Astrocyte (in vitro differentiated cells and primary cell): ENCODE measurements at regions not wholly inside any gene's neighbourhood (a gene's known extent, or its start where the extent isn't known, plus 50 kb on each side); places are given as distances from the start of the nearest gene placed in this dataset.

Experiments used
- DNase-seq: peaks from one replicate; pipeline ENCODE4 v3.0.0-alpha.2; 2010; ENCODE audit warnings: low read depth
- FAIRE-seq: peaks from 2 replicates; lab custom pipeline; 2011; peaks lifted over from hg19 to GRCh38; lab: Jason Lieb, UNC
- H2AFZ ChIP-seq: 2 replicates; pipeline ENCODE4 v1.6.0; 2012; ENCODE audit warnings: low read depth, low read length, inconsistent platforms
- H3K27ac ChIP-seq: 2 replicates; pipeline ENCODE4 v1.5.1; 2011; ENCODE audit warnings: low read depth, low read length, inconsistent platforms
- H3K27me3 ChIP-seq: 2 replicates; pipeline ENCODE4 v1.6.0; 2011; ENCODE audit warnings: low read length, inconsistent platforms; ENCODE audit not compliant: insufficient read depth
- H3K36me3 ChIP-seq: 2 replicates; pipeline ENCODE4 v1.5.1; 2011; ENCODE audit warnings: low read length, inconsistent platforms; ENCODE audit not compliant: insufficient read depth
- H3K4me1 ChIP-seq: 2 replicates; pipeline ENCODE4 v1.5.1; 2011; ENCODE audit warnings: low read length, inconsistent platforms; ENCODE audit not compliant: insufficient read depth
- H3K4me2 ChIP-seq: 2 replicates; pipeline ENCODE4 v1.6.0; 2012; ENCODE audit warnings: low read length, inconsistent platforms
- H3K4me3 ChIP-seq: 2 replicates; pipeline ENCODE4 v1.5.1; 2011; ENCODE audit warnings: low read depth, mild to moderate bottlenecking, low read length, inconsistent platforms; ENCODE audit not compliant: insufficient read depth
- H3K79me2 ChIP-seq: 2 replicates; pipeline ENCODE4 v1.6.0; 2012; ENCODE audit warnings: mild to moderate bottlenecking, low read length, inconsistent platforms; ENCODE audit not compliant: insufficient read depth
- H3K9ac ChIP-seq: 2 replicates; pipeline ENCODE4 v1.6.0; 2012; ENCODE audit warnings: mild to moderate bottlenecking, low read length, inconsistent platforms
- H3K9me3 ChIP-seq: 2 replicates; pipeline ENCODE4 v1.5.1; 2012; ENCODE audit warnings: low read depth, mild to moderate bottlenecking, low read length, inconsistent platforms; ENCODE audit not compliant: insufficient read depth
- H4K20me1 ChIP-seq: 2 replicates; pipeline ENCODE4 v1.6.0; 2012; ENCODE audit warnings: low read length, inconsistent platforms; ENCODE audit not compliant: insufficient read depth
- H3K27ac Mint-ChIP-seq: one replicate; pipeline ENCODE4 v1.8.0; 2021; ENCODE audit warnings: mild to moderate bottlenecking, mixed read lengths; ENCODE audit not compliant: unreplicated experiment
- H3K27me3 Mint-ChIP-seq: one replicate; pipeline ENCODE4 v1.8.0; 2021; ENCODE audit warnings: low read depth, mixed read lengths; ENCODE audit not compliant: unreplicated experiment
- H3K36me3 Mint-ChIP-seq: one replicate; pipeline ENCODE4 v1.8.0; 2021; ENCODE audit warnings: low read depth, mixed read lengths; ENCODE audit not compliant: unreplicated experiment
- H3K4me1 Mint-ChIP-seq: one replicate; pipeline ENCODE4 v1.8.0; 2021; ENCODE audit warnings: low read depth, mixed read lengths; ENCODE audit not compliant: unreplicated experiment
- H3K4me3 Mint-ChIP-seq: one replicate; pipeline ENCODE4 v1.8.0; 2021; ENCODE audit warnings: mild to moderate bottlenecking, moderate library complexity, mixed read lengths; ENCODE audit not compliant: unreplicated experiment
- H3K9me3 Mint-ChIP-seq: one replicate; pipeline ENCODE4 v1.8.0; 2021; ENCODE audit warnings: mild to moderate bottlenecking, mixed read lengths; ENCODE audit not compliant: unreplicated experiment
- EZH2 ChIP-seq: IDR thresholded peaks from 2 replicates; pipeline ENCODE4 v1.6.1; 2012; ENCODE audit warnings: mild to moderate bottlenecking, low read length, inconsistent platforms; ENCODE audit not compliant: insufficient read depth
- TF ChIP-seq, protein P1 (sequence below): IDR thresholded peaks from 2 replicates; pipeline ENCODE4 v1.5.1; 2011; ENCODE audit warnings: low read depth, mild to moderate bottlenecking, inconsistent platforms, low read length, moderate library complexity; ENCODE audit not compliant: insufficient read depth

DNA sequence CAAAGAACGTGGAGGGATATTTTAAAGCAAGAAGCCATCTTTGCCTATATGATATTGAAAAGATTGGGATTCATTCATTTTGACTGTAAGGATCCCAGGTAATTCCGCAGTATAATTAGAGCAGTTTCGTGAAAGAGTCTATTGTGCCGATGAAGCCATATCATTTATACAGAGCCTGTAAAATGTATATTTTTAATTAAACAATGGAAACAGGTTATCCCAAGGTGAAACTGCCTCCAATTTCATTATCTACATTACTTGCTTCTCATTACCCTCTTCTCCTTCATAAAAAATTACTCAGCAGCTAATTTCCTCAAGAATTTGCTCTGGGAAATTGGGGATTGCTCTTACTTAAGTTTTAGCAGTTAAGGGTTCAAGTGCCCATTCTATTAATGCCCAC lies 444.1 kb downstream of the SOCS6 start:
- Histone ChIP-seq H3K4me3 (no peak overlapping the region), H3K36me3 (no peaks in the 10 kb centered on the region), H4K20me1 (no peaks in the 10 kb centered on the region), H3K27me3 (no peaks in the 10 kb centered on the region), H2AFZ (no peak overlapping the region), H3K4me1 (no peaks in the 10 kb centered on the region), H3K9me3 (no peaks in the 10 kb centered on the region), H3K79me2 (no peaks in the 10 kb centered on the region), H3K4me2 (no peak overlapping the region), H3K27ac (no peak overlapping the region), H3K9ac (no peak overlapping the region)
- H3K36me3 Mint-ChIP-seq = no peaks in the 10 kb centered on the region
- FAIRE-seq (no peak), DNase-seq (no peak)
- peaks cover 5% of the 10 kb centered on the region for H3K9me3 Mint-ChIP-seq
- H3K4me3 Mint-ChIP-seq = no peak overlapping the region
- no peaks in the 10 kb centered on the region for H3K4me1 Mint-ChIP-seq
- no peaks in the 10 kb centered on the region for H3K27me3 Mint-ChIP-seq
- H3K27ac Mint-ChIP-seq = no peak overlapping the region
- TF ChIP-seq, protein P1, sequence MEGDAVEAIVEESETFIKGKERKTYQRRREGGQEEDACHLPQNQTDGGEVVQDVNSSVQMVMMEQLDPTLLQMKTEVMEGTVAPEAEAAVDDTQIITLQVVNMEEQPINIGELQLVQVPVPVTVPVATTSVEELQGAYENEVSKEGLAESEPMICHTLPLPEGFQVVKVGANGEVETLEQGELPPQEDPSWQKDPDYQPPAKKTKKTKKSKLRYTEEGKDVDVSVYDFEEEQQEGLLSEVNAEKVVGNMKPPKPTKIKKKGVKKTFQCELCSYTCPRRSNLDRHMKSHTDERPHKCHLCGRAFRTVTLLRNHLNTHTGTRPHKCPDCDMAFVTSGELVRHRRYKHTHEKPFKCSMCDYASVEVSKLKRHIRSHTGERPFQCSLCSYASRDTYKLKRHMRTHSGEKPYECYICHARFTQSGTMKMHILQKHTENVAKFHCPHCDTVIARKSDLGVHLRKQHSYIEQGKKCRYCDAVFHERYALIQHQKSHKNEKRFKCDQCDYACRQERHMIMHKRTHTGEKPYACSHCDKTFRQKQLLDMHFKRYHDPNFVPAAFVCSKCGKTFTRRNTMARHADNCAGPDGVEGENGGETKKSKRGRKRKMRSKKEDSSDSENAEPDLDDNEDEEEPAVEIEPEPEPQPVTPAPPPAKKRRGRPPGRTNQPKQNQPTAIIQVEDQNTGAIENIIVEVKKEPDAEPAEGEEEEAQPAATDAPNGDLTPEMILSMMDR = no peak
- no peak for TF ChIP-seq EZH2

DNA sequence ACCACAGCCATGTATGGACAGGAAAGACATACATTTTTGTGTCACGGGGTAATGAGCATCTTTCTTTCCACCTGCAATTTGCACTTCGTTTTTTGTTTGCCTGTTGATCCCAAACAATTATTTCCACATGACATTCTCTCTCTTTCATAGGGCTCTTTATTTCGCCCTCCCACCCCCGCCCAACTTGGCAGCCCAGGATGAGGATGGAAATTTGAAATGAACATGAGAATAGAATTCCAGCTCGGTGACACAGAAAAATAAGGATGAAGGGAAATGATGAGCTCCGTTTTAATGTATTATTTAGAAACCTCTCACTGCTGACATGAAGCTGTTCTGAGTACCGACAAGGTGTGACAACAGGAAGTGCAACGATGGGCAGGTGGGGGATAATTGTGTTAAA lies 443.3 kb downstream of the SOCS6 start:
- TF ChIP-seq, protein P1 = no peak
- TF ChIP-seq EZH2 = no peak
- Mint-ChIP-seq H3K4me1 (no peaks in the 10 kb centered on the region), H3K9me3 (peaks cover 5% of the 10 kb centered on the region), H3K27ac (no peak overlapping the region), H3K27me3 (no peaks in the 10 kb centered on the region), H3K4me3 (no peak overlapping the region), H3K36me3 (no peaks in the 10 kb centered on the region)
- H3K79me2 ChIP-seq = no peaks in the 10 kb centered on the region
- H3K4me3 ChIP-seq = no peak overlapping the region
- no peak overlapping the region for H3K27ac ChIP-seq
- FAIRE-seq = no peak
- H3K4me2 ChIP-seq = no peak overlapping the region
- no peak overlapping the region for H3K9ac ChIP-seq
- no peaks in the 10 kb centered on the region for H4K20me1 ChIP-seq
- no peak for DNase-seq
- no peaks in the 10 kb centered on the region for H3K4me1 ChIP-seq
- H3K27me3 ChIP-seq = no peaks in the 10 kb centered on the region
- no peaks in the 10 kb centered on the region for H3K36me3 ChIP-seq
- no peak overlapping the region for H2AFZ ChIP-seq
- H3K9me3 ChIP-seq = no peaks in the 10 kb centered on the region

DNA sequence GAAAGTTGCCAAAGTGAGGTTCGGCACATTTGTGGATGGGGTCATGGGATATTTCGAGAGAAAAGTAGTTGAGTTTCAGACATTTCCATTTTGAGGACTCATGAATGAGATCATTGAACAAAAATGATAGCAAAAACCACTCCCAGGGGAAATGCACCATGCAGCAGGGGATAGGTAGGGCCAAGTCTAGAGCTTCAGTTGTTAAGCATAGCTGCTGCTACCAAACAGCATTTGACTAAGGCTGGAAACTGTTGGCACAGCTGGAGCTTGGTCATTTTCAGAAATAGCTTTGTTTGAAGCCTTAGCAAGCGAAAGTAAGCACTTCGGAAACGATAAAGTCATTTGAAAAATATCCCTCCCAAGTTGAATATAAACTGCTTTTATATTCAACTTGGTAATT lies 431.8 kb downstream of the SOCS6 start:
- Histone ChIP-seq H3K79me2 (no peaks in the 10 kb centered on the region), H3K27me3 (no peaks in the 10 kb centered on the region), H2AFZ (no peak overlapping the region), H3K9ac (no peak overlapping the region), H3K4me2 (no peak overlapping the region), H3K27ac (no peak overlapping the region), H3K4me1 (no peaks in the 10 kb centered on the region), H3K36me3 (no peaks in the 10 kb centered on the region), H3K9me3 (no peaks in the 10 kb centered on the region), H3K4me3 (no peak overlapping the region), H4K20me1 (no peaks in the 10 kb centered on the region)
- Mint-ChIP-seq H3K36me3 (no peaks in the 10 kb centered on the region), H3K9me3 (peaks cover 5% of the 10 kb centered on the region), H3K4me3 (no peak overlapping the region), H3K4me1 (no peaks in the 10 kb centered on the region), H3K27me3 (no peaks in the 10 kb centered on the region), H3K27ac (no peak overlapping the region)
- DNase-seq (no peak), FAIRE-seq (no peak)
- no peak for TF ChIP-seq EZH2
- TF ChIP-seq, protein P1 = no peak
